NCI-H2171 treated with DMSO at 0.1 percent for 48 hours (cell line): ENCODE measurements at regions not wholly inside any gene's neighbourhood (a gene's known extent, or its start where the extent isn't known, plus 50 kb on each side); places are given as distances from the start of the nearest gene placed in this dataset.

Source experiments
- DNase-seq: peaks from one replicate; lab custom pipeline; 2025; lab: John Stamatoyannopoulos, UW

- DNase-seq, result no peak
Observed at GRCh38 chr17:34874478-34874877, 86.8 kb downstream of the CCT6B start.

DNA sequence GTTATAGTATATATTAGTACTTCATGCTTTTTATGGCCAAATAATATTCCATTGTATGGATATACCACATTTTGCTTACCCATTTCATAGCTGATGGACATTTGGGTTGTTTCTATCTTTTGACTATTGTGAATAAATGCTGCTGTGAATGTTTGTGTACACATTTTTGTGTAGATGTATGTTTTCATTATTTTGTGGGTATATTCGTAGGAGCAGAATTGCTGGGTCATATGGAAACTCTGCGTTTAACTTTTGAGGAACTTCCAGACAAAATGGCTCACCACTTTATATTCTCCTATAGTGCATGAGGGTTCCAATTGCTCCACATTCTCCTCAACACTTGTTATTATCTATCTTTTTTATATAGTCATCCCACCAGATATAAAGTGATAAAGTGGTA, 88.6 kb downstream of the CCT6B start:
- DNase-seq, result no peak

DNA sequence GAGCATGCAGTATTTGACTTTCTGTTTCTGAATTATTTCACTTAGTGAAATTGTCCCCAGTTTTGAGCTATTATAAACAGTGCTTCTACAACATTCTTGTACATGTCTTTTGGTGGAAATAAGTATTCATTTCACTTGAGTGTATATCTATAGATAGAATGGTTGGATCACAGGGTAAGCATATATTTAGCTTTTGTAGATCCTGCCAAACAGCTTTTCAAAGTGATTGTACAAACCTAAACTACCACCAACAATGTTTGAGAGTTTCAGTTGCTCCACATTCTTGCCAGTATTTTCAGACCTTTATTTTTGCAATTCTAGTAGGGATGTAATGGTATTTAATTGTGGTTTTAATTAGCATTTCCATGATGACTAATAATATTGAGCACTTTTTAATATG, 91.6 kb downstream of the CCT6B start:
- no peak for DNase-seq

- no peak for DNase-seq
Observed at GRCh38 chr17:34865716-34866115, 95.5 kb downstream of the CCT6B start.

DNA sequence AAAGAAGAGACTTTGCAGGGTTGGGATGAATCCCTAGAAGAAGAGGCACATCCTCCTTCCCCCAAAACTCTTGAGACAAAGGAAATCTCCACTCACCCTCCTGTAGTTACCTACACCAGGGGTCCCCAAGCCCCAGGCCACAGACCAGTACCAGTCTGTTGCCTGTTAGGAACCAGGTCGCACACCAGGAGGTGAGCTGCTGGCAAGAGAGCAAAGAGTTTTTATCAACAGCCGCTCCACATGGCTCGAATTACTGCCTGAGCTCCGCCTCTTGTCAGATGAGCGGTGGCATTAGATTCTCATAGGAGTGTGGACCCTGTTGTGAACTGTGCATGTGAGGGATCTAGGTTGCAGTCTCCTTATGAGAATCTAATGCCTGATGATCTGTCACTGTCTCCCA, 98.9 kb downstream of the CCT6B start:
- peak; percentile 77 for DNase-seq

DNA sequence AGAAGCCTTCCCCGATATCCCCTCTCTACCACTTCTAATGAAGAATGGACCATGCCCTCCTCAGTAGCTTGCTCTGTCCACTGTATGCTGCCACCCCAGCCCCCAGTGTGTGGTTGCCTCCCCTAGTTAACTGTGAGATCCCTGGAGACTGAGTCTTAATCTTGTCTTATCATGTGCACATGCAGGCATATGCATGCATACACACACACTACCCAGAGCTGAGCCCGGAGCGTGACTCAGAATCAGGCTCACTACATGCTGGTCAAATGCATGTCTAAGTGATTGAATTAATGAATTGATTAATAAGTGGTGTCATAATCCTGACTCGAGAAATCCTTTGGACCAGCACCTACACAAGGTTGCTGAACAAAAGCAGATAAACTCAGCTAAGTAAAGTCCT, 99.4 kb downstream of the CCT6B start:
- no peak for DNase-seq

GRCh38 chr17:34859652-34860051, 101.6 kb downstream of the CCT6B start:
- peak; percentile 12 for DNase-seq

DNA sequence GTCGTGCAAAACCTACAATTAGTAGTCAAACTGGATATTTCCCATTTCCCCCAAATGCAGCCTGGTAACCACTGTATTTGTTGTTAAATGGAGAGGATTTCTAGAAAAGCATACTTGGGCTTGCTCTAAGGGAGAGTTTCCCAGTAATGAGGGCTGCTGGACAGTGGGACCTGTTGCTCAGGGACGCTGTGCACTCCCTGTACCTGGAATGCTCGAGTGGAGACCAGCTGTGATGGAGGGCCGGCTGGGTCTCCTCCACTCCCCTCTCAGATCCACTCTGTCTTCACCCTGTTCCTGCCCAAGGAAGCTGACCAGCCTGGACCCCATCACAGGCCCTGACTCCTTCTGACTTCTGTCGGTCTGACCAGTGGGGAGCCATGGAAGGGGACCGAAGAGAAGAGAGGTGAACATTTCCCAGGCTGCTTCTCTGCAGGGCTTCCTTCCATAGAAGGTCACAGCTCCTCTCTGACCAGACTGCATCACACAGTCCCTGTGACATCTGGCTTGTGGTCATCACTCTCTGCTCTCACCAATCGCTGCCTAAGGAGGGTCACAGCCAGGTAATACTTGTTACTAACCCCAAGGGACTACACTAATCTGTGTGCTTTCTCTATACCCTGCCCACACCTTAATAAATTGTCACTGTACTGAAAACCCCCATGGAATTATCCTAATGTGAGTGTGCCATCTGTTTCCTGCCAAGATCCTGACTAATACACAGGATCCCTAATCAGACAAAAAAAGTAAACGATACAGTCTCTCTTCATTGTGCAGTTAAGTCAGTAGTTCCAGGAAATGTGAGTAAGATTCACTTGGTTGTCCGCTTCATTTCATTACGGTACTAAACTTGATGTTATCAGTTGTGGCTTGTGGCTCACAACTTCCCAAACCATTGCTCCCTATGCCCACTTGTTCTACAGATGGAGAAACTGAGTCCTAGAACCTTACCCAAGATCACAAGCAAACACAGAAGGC, 102.4 kb downstream of the CCT6B start:
- peak; percentile 93 for DNase-seq

DNA sequence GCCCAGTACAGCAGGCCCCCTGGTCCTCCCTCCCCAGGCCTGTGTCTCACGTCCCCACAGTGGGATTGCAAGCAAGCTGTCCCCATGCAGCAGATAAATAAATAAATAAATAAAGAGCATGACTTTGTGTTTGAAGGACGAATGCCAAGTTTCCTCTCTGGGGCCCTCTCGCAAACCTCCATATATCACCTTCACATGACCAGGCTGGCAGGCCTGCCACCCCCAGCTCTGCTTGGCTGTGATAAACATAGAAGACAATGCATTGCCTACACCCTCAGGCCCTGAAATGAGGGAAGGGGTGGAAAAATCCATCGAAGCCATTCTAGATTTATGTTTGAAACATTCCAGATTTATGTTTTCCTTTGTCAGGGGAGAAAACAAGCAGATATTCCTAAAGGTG, 107.3 kb downstream of the CCT6B start:
- no peak for DNase-seq

- DNase-seq, result peak; percentile 51
Observed at GRCh38 chr17:34852614-34853013, 108.6 kb downstream of the CCT6B start.

GRCh38 chr17:34851961-34852540, 109.2 kb downstream of the CCT6B start:
- DNase-seq, result no peak

- no peak for DNase-seq
Observed at GRCh38 chr17:34850964-34851363, 110.3 kb downstream of the CCT6B start.

DNA sequence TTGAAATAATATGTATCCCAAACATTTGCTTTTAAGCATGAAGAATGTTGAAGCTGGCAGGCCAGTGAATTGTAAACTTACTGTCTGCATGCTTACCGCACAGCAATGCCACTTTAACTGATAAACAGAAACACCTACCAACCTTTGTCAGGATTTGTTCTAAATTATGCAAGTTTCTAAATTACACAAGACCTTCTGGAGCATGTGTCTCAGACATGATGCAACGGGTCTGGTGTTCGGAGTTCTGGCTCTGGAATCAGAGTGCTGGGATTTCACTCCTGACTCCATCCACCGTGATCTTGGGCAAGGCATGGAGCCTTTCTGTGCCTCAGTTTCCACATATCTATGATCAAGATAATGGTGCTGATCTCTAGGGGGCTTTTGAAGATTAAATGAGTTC, 111.2 kb downstream of the CCT6B start:
- DNase-seq, result no peak

- no peak for DNase-seq
Observed at GRCh38 chr17:34847938-34848337, 113.3 kb downstream of the CCT6B start.

- no peak for DNase-seq
Observed at GRCh38 chr17:34845296-34845695, 116.0 kb downstream of the CCT6B start.

DNA sequence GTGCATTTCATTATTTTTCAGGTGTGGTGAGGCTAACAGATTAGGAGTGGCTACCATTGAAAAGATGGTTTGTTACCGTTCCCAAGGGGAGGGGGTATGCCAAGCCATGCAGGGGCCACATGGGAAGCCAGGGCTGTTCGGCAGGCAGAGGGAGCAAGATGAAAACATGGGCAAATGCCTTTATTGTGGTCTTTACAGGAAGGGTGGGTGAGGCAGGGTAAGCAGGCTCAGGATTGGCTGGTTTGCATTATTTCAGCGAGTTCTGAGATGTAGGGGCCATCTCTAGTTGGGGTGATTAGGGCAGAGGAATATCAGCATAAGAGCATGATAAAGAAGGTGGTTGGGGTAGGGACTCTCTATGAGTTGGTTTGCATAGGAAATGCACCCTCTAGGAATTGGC, 117.6 kb downstream of the CCT6B start:
- no peak for DNase-seq

DNA sequence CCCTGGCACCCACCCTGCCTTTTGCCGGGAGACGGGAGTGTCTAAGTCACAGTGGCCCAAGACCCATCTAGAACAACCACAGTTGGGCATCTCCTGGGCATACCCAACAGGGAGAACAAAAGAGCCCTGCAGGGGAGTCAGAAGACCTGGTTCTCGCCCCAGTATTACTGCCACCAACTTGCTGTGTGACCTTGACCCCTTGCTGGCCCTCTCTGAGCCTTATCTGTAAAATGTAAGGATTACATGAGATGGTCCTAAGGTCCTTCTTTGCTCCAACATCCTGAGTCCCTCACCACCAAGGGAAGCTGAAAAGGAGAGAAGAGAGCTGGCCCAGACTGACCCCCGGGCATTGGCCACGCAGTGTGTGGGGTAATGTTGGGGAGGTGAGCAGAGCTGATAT, 119.0 kb downstream of the CCT6B start:
- no peak for DNase-seq

GRCh38 chr17:34841467-34841866, 119.8 kb downstream of the CCT6B start:
- DNase-seq, result no peak

- DNase-seq, result peak; percentile 38
Observed at GRCh38 chr17:34840750-34841149, 120.5 kb downstream of the CCT6B start.

DNA sequence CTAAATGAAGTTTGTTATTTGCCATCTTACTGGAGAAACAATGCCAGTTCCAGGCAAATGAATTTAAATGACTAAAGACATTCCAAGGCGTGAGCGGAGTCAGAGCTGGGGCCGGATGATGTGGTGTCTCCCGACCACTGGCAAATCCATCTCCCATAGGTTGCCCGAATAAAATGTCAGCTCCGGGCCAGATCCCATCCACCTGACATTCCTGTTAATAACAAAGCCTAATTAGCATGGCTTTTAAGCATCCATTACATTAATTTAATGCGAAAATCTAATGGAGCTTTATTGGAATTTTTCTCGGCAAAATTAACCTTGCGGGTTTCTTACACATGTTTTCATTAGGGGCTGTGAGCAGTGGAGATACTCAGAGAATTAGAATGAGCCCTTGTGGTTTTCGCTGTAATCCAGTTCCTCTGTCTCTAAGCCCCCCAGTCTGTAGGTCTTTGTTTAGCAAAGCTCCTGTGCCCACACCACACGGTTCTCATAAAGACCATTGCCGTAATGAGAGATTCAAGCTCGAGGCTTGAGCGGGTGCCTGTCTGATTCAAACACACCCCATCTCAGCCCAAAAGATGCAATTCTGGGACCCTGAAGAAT, 123.3 kb downstream of the CCT6B start:
- no peak for DNase-seq

GRCh38 chr17:34832376-34832775, 128.9 kb downstream of the CCT6B start:
- DNase-seq, result no peak

GRCh38 chr17:34827008-34827407, 134.3 kb downstream of the CCT6B start:
- no peak for DNase-seq

DNA sequence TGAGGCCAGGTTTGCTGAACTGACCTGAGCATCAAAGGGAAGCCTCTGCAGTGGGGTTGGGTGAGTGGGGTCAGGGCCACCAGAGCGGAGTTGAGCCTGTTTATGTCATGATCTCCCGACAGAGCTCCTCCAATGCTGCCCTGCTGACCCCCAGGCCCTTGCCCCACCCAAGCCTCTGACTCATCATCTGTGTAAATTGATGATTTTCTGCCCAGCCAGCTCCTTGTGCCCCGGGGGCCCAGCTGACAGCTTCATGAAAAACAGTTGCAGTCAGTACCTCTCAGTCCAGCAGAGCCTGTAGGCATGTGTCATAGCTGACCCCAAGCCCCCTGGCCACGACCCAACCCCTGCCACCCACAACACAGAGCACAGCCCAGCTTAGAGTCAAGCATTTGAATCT, 134.9 kb downstream of the CCT6B start:
- DNase-seq, result no peak
